ENCODE measurements at regions not wholly inside any gene's neighbourhood (a gene's known extent, or its start where the extent isn't known, plus 50 kb on each side); places are given as distances from the start of the nearest gene placed in this dataset.

DNA sequence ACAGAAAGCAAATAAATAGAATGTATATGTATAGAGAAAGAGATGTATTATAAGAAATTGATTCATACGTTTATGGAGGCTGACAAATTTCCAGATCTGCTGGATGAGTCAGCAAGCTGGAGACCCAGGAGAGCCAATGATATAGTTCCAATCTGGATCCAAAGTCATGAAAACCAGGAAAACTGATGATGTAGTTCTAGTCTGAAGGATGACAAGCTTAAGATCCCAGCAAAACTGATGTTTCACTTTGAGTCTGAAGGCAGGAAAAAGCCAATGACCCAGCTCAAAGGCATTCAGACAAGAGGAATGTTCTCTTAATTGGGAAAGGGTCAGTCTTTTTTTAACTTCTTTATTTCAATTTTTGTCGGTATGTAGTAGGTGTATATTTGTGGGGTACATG is 102.6 kb downstream of the LHFPL1 start:
- TF ChIP-seq, protein P1, sequence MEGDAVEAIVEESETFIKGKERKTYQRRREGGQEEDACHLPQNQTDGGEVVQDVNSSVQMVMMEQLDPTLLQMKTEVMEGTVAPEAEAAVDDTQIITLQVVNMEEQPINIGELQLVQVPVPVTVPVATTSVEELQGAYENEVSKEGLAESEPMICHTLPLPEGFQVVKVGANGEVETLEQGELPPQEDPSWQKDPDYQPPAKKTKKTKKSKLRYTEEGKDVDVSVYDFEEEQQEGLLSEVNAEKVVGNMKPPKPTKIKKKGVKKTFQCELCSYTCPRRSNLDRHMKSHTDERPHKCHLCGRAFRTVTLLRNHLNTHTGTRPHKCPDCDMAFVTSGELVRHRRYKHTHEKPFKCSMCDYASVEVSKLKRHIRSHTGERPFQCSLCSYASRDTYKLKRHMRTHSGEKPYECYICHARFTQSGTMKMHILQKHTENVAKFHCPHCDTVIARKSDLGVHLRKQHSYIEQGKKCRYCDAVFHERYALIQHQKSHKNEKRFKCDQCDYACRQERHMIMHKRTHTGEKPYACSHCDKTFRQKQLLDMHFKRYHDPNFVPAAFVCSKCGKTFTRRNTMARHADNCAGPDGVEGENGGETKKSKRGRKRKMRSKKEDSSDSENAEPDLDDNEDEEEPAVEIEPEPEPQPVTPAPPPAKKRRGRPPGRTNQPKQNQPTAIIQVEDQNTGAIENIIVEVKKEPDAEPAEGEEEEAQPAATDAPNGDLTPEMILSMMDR (IDR thresholded peaks at IDR 0.05; ENCODE audit: insufficient read depth, low read depth, low read length): no peak
- no peak overlapping the region for H3K4me3 ChIP-seq (ENCODE audit: low read depth, low read length)
- no peak for DNase-seq (ENCODE audit: low read depth)

DNA sequence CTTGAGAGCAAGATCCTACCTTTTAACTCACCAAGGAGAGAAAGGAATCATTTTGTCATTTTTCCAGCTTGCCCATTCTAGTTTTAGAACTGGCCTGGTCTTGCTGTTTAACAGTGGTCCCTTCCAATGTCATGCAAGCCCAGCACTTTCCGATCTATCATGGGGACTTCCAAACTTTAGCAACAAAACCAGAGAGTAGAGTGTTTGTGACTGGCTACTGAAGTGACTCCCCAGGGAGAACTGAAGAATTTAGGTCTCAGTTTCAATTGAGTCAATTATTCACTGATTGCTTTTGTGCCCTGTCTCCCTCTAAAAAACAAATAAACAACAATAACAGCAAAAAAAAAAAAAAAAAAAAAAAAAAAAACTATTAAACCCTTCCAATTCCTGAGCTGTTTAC is 108.3 kb downstream of the LHFPL1 start:
- no peak for DNase-seq (ENCODE audit: low read depth)
- TF ChIP-seq, protein P1 (IDR thresholded peaks at IDR 0.05; ENCODE audit: insufficient read depth, low read depth, low read length): no peak
- no peak overlapping the region for H3K4me3 ChIP-seq (ENCODE audit: low read depth, low read length)

DNA sequence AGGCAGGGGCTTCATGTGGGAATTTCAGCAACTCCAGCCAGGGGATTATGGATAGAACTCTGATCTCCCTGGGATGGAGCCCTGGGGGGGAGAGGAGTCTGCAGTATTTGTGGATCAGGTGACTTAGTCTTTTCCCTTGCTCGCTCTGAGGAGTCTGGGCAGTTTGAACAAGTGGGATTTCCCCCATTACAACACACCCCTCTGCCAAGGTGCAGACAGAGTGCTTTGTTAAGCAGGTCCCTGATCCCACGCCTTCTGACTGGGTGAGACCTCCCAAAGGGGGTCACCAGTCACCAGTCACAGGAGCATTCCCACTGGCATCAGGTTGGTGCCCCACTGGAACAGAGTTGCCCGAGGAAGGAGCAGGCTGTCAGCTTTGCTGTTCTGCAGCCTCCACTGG is 123.9 kb downstream of the LHFPL1 start:
- no peak for DNase-seq (ENCODE audit: low read depth)
- H3K4me3 ChIP-seq (ENCODE audit: low read depth, low read length): no peak overlapping the region
- TF ChIP-seq, protein P1 (IDR thresholded peaks at IDR 0.05; ENCODE audit: insufficient read depth, low read depth, low read length): no peak

DNA sequence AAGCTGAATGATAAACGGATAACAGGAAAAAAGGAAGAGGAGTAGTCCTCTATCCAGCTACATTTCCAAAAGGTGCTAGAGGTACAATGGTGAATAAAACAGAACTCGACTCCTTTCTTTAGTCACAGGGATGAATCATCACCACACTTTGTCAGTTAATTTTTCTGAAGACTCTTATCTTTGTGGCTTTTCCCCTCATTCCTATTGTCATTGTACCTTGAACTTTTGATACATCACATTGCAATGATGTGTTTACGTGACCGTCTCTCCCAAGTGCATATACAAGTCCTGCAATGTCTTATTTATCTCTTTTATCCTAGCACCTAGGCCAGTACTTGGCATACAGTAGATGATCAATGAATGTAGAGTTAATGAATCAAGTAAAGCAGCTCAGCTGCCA is 134.7 kb downstream of the LHFPL1 start:
- H3K4me3 ChIP-seq (ENCODE audit: low read depth, low read length): no peak overlapping the region
- TF ChIP-seq, protein P1 (IDR thresholded peaks at IDR 0.05; ENCODE audit: insufficient read depth, low read depth, low read length): no peak
- DNase-seq (ENCODE audit: low read depth): no peak

DNA sequence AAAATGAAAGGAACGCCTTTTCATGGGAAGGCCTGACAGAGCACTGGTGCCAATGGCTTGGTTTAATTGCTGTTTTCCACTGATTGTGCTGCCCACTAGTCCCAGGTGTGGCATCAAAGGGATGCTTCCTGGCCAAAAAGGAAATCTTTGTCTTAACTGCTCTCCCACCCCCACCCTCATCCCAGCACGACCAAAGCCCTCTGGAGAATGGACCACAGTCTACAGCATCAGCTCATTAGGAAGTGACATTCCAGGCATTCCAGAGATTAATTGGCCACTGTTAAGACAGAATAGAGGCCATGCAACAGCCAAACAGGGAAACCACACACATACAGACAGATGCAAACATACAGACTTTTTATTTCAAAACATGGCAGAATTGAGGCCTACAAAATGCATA is 143.2 kb downstream of the LHFPL1 start:
- TF ChIP-seq, protein P1 (IDR thresholded peaks at IDR 0.05; ENCODE audit: insufficient read depth, low read depth, low read length): no peak
- no peak overlapping the region for H3K4me3 ChIP-seq (ENCODE audit: low read depth, low read length)
- no peak for DNase-seq (ENCODE audit: low read depth)

DNA sequence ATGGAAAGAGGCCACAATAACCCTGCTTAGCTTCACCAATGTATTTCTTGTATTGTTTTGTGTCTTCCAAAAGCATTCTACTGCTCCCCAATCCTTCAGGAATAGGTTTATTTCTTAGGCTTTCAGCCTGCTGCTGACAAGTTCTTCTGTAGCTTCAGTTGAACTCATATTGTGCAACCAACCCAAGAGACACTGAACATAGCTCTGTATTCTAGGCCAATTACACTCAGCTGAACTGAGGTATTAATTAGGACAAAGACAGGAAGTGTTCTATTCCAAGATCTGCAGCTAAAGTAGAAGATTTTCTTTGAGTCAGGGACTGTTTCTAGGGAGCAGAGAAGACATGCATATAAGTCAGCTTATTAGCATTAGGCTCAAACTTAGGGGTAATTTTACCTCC is 151.8 kb downstream of the LHFPL1 start:
- H3K4me3 ChIP-seq (ENCODE audit: low read depth, low read length): no peak overlapping the region
- TF ChIP-seq, protein P1 (IDR thresholded peaks at IDR 0.05; ENCODE audit: insufficient read depth, low read depth, low read length): no peak
- DNase-seq (ENCODE audit: low read depth): no peak

DNA sequence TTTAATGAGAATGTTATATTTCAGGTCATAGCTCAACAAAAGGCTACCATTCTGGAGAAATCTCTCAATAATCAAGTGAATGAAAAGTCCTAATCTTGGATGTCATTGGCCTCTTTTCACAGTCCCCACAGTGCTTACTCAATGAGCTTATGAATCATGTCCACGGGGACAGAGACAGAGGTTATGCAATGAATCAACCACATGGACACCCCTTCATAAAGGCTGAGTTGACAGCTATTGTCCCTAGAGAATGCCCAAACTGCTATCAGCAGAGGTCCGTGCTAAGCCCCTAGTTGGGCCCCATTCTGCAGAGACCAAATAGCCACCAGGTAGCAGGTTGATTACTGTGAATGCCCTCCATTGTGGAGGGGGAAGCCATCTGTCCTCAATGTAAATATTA is 158.1 kb downstream of the LHFPL1 start:
- H3K4me3 ChIP-seq (ENCODE audit: low read depth, low read length): no peak overlapping the region
- TF ChIP-seq, protein P1 (IDR thresholded peaks at IDR 0.05; ENCODE audit: insufficient read depth, low read depth, low read length): no peak
- DNase-seq (ENCODE audit: low read depth): no peak
